ENCODE measurements at regions not wholly inside any gene's neighbourhood (a gene's known extent, or its start where the extent isn't known, plus 50 kb on each side); places are given as distances from the start of the nearest gene placed in this dataset.

DNA sequence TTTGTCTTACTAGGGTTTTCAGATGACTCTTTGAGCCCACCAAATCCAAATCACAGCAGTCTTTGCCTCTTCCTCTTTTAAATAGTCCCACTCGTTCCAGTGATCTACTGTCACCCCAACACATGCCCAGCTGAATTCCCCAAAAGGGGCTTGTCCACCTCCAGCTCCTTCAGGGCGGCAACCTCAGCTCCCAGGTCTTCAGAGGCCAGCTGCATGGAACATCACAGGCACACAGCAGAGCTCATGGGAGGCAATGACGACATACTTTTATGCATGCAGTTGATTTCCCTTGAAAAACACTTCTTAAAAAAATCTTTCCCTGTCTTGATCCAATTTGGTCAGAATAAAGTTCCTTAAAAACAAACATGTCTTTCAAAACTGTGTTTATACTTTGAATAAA lies 244.3 kb upstream of the NR2F2 start:
- no peak for ATAC-seq
- TF ChIP-seq GLIS3 (CRISPR knock-in tag; IDR thresholded peaks at IDR 0.05) (no peak), BACH2 (CRISPR knock-in tag; IDR thresholded peaks at IDR 0.05; ENCODE audit: borderline replicate concordance) (no peak), ZC3H10 (CRISPR knock-in tag; IDR thresholded peaks at IDR 0.05) (no peak), ZNF565 (CRISPR knock-in tag; conservative IDR thresholded peaks at IDR 0.05; ENCODE audit: low read depth) (no peak), ZNF70 (CRISPR knock-in tag; IDR thresholded peaks at IDR 0.05) (no peak), RARB (CRISPR knock-in tag; IDR thresholded peaks at IDR 0.05) (no peak), ZNF8 (CRISPR knock-in tag; IDR thresholded peaks at IDR 0.05) (no peak), PPARA (CRISPR knock-in tag; IDR thresholded peaks at IDR 0.05; ENCODE audit: borderline replicate concordance) (no peak), SNAI2 (CRISPR knock-in tag; IDR thresholded peaks at IDR 0.05) (no peak)
- TF ChIP-seq, protein P1, sequence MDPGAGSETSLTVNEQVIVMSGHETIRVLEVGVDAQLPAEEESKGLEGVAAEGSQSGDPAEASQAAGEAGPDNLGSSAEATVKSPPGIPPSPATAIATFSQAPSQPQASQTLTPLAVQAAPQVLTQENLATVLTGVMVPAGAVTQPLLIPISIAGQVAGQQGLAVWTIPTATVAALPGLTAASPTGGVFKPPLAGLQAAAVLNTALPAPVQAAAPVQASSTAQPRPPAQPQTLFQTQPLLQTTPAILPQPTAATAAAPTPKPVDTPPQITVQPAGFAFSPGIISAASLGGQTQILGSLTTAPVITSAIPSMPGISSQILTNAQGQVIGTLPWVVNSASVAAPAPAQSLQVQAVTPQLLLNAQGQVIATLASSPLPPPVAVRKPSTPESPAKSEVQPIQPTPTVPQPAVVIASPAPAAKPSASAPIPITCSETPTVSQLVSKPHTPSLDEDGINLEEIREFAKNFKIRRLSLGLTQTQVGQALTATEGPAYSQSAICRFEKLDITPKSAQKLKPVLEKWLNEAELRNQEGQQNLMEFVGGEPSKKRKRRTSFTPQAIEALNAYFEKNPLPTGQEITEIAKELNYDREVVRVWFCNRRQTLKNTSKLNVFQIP (CRISPR knock-in tag; IDR thresholded peaks at IDR 0.05; ENCODE audit: borderline replicate concordance, low read depth) = no peak
- TF ChIP-seq, protein P2, sequence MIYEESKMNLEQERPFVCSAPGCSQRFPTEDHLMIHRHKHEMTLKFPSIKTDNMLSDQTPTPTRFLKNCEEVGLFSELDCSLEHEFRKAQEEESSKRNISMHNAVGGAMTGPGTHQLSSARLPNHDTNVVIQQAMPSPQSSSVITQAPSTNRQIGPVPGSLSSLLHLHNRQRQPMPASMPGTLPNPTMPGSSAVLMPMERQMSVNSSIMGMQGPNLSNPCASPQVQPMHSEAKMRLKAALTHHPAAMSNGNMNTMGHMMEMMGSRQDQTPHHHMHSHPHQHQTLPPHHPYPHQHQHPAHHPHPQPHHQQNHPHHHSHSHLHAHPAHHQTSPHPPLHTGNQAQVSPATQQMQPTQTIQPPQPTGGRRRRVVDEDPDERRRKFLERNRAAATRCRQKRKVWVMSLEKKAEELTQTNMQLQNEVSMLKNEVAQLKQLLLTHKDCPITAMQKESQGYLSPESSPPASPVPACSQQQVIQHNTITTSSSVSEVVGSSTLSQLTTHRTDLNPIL (CRISPR knock-in tag; IDR thresholded peaks at IDR 0.05; ENCODE audit: low read depth) = no peak

DNA sequence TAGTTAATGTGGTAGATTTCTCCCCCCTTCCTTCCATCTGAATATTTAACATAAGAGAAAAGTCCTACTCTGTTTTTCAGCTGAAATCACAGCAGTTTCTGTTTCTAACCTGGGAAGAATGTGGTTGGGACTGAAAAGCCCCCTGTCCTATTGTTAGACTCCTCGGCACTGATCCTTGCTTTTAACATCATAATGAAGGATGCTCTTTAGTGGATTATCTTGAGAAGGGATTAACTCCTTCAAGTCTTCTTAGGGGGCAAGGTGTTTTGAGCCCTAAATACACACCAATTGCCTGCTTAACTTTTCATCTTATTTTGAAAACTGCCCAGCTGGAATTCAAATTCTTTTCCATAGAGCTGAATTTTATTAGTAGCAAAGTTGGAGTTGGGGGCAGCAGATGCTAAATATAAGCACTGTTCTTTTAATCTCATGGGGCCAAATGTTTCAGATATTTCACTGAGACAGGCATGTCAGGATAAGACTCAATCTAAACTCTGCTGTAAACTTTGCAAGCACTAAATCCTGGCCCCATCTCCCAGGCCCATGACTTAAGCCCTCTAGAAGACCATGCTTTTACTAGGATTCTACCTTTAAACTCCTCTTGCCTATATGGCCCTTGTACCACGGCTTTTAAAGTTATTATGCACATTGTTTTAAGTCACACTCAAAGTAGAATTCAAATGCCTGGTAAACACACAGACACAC lies 243.2 kb upstream of the NR2F2 start:
- no peak for ATAC-seq
- no peak for TF ChIP-seq OSR1 (CRISPR knock-in tag; IDR thresholded peaks at IDR 0.05)
- no peak for TF ChIP-seq TCF4 (CRISPR knock-in tag; IDR thresholded peaks at IDR 0.05; ENCODE audit: borderline replicate concordance)
- TF ChIP-seq ESRRG (CRISPR knock-in tag; IDR thresholded peaks at IDR 0.05) = no peak
- TF ChIP-seq ZC3H10 (CRISPR knock-in tag; IDR thresholded peaks at IDR 0.05) = no peak
- TF ChIP-seq ZNF70 (CRISPR knock-in tag; IDR thresholded peaks at IDR 0.05) = no peak
- TF ChIP-seq, protein P1 (CRISPR knock-in tag; IDR thresholded peaks at IDR 0.05; ENCODE audit: borderline replicate concordance, low read depth) = no peak
- TF ChIP-seq TOX (CRISPR knock-in tag; IDR thresholded peaks at IDR 0.05; ENCODE audit: borderline replicate concordance) = no peak
- TF ChIP-seq, protein P3, sequence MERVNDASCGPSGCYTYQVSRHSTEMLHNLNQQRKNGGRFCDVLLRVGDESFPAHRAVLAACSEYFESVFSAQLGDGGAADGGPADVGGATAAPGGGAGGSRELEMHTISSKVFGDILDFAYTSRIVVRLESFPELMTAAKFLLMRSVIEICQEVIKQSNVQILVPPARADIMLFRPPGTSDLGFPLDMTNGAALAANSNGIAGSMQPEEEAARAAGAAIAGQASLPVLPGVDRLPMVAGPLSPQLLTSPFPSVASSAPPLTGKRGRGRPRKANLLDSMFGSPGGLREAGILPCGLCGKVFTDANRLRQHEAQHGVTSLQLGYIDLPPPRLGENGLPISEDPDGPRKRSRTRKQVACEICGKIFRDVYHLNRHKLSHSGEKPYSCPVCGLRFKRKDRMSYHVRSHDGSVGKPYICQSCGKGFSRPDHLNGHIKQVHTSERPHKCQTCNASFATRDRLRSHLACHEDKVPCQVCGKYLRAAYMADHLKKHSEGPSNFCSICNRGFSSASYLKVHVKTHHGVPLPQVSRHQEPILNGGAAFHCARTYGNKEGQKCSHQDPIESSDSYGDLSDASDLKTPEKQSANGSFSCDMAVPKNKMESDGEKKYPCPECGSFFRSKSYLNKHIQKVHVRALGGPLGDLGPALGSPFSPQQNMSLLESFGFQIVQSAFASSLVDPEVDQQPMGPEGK (CRISPR knock-in tag; IDR thresholded peaks at IDR 0.05; ENCODE audit: borderline replicate concordance) = no peak
- no peak for TF ChIP-seq CSDC2 (CRISPR knock-in tag; IDR thresholded peaks at IDR 0.05)
- no peak for TF ChIP-seq BACH2 (CRISPR knock-in tag; IDR thresholded peaks at IDR 0.05; ENCODE audit: borderline replicate concordance)
- TF ChIP-seq, protein P2 (CRISPR knock-in tag; IDR thresholded peaks at IDR 0.05; ENCODE audit: low read depth) = no peak
- no peak for TF ChIP-seq ARNTL (CRISPR knock-in tag; IDR thresholded peaks at IDR 0.05; ENCODE audit: borderline replicate concordance, low read depth)
- TF ChIP-seq ZFP3 (CRISPR knock-in tag; IDR thresholded peaks at IDR 0.05) = no peak
- TF ChIP-seq SNAI2 (CRISPR knock-in tag; IDR thresholded peaks at IDR 0.05) = no peak
- no peak for TF ChIP-seq RARB (CRISPR knock-in tag; IDR thresholded peaks at IDR 0.05)
- TF ChIP-seq PPARA (CRISPR knock-in tag; IDR thresholded peaks at IDR 0.05; ENCODE audit: borderline replicate concordance) = no peak

DNA sequence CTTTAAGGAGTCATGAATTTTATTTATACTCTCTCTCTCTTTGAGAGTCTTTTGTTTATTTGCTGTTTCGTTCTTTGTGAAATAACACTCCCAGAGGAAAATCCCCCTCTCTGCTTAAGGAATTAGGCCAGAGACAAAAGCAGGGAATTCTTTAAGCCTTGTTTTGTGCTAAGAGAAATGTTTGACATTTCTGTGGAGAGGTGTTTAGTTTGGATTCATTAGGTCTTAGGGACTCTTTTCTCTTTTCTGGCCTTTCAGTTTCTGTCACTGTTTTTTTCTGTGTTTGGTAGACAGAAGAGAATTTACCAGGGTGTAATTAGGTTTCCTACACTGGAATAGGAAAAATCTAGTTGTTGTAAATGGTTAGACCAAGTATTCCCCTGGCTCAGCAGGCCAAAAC lies 241.8 kb upstream of the NR2F2 start:
- TF ChIP-seq ZNF70 (CRISPR knock-in tag; IDR thresholded peaks at IDR 0.05) (no peak), ESRRG (CRISPR knock-in tag; IDR thresholded peaks at IDR 0.05) (no peak), OSR1 (CRISPR knock-in tag; IDR thresholded peaks at IDR 0.05) (no peak), ARNTL (CRISPR knock-in tag; IDR thresholded peaks at IDR 0.05; ENCODE audit: borderline replicate concordance, low read depth) (no peak), ZNF8 (CRISPR knock-in tag; IDR thresholded peaks at IDR 0.05) (no peak), PPARA (CRISPR knock-in tag; IDR thresholded peaks at IDR 0.05; ENCODE audit: borderline replicate concordance) (no peak), ZFP3 (CRISPR knock-in tag; IDR thresholded peaks at IDR 0.05) (no peak), CSDC2 (CRISPR knock-in tag; IDR thresholded peaks at IDR 0.05) (no peak), GLIS3 (CRISPR knock-in tag; IDR thresholded peaks at IDR 0.05) (no peak), BACH2 (CRISPR knock-in tag; IDR thresholded peaks at IDR 0.05; ENCODE audit: borderline replicate concordance) (no peak), ZNF565 (CRISPR knock-in tag; conservative IDR thresholded peaks at IDR 0.05; ENCODE audit: low read depth) (no peak), ZFP30 (CRISPR knock-in tag; IDR thresholded peaks at IDR 0.05) (no peak)
- TF ChIP-seq, protein P3 (CRISPR knock-in tag; IDR thresholded peaks at IDR 0.05; ENCODE audit: borderline replicate concordance) = no peak
- TF ChIP-seq, protein P1 (CRISPR knock-in tag; IDR thresholded peaks at IDR 0.05; ENCODE audit: borderline replicate concordance, low read depth) = no peak
- TF ChIP-seq, protein P2 (CRISPR knock-in tag; IDR thresholded peaks at IDR 0.05; ENCODE audit: low read depth) = no peak
- no peak for ATAC-seq

Data from SK-N-SH treated with all-trans-retinoic acid at 6 μM for 48 hours (cell line).